ENCODE measurements at regions not wholly inside any gene's neighbourhood (a gene's known extent, or its start where the extent isn't known, plus 50 kb on each side); places are given as distances from the start of the nearest gene placed in this dataset.
"Not testable (repeated sequence)": the region's sequence is repeated elsewhere in the genome, so short reads cannot be mapped to it uniquely, and the experiment has no call there.

DNA sequence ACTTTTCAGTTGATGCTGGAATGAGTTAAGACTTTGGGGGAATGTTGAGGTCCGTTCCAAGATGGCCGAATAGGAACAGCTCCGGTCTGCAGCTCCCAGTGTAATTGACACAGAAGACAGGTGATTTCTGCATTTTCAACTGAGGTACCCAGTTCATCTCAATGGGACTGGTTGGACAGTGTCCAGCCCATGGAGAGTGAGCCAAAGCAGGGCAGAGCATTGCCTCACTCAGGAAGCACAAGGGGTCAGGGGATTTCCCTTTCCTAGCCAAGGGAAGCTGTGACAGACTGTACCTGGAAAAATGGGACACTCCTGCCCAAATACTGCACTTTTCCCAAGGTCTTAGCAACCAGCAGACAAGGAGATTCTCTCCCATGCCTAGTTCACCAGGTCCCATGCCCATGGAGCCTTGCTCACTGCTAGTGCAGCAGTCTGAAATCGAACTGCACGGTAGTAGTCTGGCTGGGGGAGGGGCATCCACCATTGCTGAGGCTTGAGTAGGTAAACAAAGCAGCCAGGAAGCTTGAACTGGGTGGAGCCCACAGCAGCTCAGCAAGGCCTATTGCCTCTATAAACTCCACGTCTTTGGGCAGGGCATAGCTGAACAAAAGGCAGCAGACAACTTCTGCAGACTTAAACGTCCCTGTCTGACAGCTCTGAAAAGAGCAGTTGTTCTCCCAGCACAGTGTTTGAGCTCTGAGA lies 231.0 kb downstream of the CHIC2 start:
- not testable (repeated sequence) for TF ChIP-seq TCF7L2 (IDR thresholded peaks at IDR 0.05; ENCODE audit: low read depth, low read length); PHF8 (CRISPR knock-in tag; IDR thresholded peaks at IDR 0.05); KMT2A (CRISPR knock-in tag; IDR thresholded peaks at IDR 0.05); IRF2 (CRISPR knock-in tag; IDR thresholded peaks at IDR 0.05); HDAC6 (IDR thresholded peaks at IDR 0.05; ENCODE audit: low read depth, low read length); POLR2AphosphoS5 (IDR thresholded peaks at IDR 0.05; ENCODE audit: low read depth, low read length)
